ENCODE measurements at regions not wholly inside any gene's neighbourhood (a gene's known extent, or its start where the extent isn't known, plus 50 kb on each side); places are given as distances from the start of the nearest gene placed in this dataset.

DNA sequence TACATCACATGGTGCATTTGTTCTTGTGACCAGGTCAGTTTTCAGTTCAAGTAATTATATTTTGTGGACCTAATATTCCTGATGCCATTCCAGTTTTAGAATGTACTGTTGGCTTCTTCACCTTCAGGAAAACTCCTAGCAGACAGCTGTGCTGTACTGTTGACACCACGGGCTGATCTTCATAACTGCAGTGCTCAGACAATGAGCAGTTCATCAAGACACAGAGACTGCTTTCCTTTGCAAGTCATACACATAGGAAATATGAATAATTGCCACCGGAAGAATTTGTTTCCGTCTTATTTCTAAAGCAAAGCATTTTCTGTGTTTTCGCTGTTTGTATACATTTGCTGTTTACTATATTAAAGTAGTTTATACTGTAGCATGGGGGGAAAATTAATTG, 89.8 kb downstream of the C6orf118 start:
- TF ChIP-seq, protein P1, sequence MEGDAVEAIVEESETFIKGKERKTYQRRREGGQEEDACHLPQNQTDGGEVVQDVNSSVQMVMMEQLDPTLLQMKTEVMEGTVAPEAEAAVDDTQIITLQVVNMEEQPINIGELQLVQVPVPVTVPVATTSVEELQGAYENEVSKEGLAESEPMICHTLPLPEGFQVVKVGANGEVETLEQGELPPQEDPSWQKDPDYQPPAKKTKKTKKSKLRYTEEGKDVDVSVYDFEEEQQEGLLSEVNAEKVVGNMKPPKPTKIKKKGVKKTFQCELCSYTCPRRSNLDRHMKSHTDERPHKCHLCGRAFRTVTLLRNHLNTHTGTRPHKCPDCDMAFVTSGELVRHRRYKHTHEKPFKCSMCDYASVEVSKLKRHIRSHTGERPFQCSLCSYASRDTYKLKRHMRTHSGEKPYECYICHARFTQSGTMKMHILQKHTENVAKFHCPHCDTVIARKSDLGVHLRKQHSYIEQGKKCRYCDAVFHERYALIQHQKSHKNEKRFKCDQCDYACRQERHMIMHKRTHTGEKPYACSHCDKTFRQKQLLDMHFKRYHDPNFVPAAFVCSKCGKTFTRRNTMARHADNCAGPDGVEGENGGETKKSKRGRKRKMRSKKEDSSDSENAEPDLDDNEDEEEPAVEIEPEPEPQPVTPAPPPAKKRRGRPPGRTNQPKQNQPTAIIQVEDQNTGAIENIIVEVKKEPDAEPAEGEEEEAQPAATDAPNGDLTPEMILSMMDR (IDR thresholded peaks at IDR 0.05; ENCODE audit: control insufficient read depth, insufficient read depth, low read depth, low read length, missing control alignments) = no peak
- no peak for DNase-seq (ENCODE audit: low read depth)
- H3K4me3 ChIP-seq (ENCODE audit: control insufficient read depth, low read depth, low read length) = no peak overlapping the region

DNA sequence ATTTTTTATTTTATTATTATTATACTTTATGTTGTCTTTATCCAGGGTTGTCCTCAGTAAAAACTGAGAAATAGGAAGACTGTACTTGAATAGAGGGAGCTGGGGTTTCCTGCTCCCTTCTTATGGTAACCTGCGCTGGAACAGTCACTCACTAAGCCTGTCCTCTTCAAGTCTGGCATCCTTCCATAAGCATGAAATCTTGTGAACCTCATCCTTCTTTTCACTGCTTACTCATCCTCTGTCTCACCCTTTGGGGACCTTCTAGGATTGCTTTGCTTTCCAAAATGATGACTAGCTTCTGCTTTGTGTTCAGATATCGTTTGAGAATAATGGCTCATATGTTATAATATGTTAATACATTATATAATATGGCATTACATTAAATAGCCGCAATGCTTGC, 90.6 kb downstream of the C6orf118 start:
- H3K4me3 ChIP-seq (ENCODE audit: control insufficient read depth, low read depth, low read length) = no peak overlapping the region
- DNase-seq (ENCODE audit: low read depth) = peak; percentile 37
- TF ChIP-seq, protein P1 (IDR thresholded peaks at IDR 0.05; ENCODE audit: control insufficient read depth, insufficient read depth, low read depth, low read length, missing control alignments) = no peak

DNA sequence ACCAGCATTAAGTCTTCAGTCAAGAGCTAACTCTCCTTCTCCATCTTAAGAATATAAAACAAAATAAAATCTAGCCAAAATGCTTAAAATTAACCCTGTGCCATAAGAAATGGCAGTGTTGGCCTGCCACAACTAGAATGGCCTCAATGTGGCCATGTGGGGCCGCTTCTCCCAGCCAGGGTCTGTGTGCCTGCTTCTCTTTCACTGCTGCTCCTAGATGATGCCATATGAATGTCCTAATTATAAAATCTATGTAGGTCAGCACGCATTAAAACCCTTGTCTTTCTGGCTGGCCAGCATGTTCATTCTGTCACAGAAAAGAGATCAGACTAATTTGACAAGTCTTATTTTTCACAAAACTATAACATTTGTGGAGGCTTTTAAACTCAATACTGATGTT, 102.6 kb downstream of the C6orf118 start:
- DNase-seq (ENCODE audit: low read depth) = no peak
- H3K4me3 ChIP-seq (ENCODE audit: control insufficient read depth, low read depth, low read length) = no peak overlapping the region
- TF ChIP-seq, protein P1 (IDR thresholded peaks at IDR 0.05; ENCODE audit: control insufficient read depth, insufficient read depth, low read depth, low read length, missing control alignments) = no peak

DNA sequence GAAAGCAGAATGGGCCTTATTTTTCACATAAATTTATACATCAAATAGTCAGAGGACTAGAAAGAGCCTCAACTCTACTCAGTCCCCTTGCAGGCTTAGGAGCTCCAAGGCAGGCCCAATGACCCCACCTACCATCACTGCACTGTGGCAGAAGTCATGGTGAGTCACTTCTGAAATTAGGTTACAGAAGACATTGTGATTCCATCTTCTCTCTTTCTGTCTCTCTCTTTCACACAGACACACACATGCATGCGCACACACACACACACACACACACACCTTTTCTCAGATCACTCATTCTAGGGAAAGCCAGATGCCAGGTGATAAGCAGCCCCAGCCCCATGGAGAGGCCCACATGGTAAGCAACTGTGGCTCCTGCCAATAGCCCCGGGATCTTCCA, 103.8 kb downstream of the C6orf118 start:
- no peak for DNase-seq (ENCODE audit: low read depth)
- H3K4me3 ChIP-seq (ENCODE audit: control insufficient read depth, low read depth, low read length) = no peak overlapping the region
- TF ChIP-seq, protein P1 (IDR thresholded peaks at IDR 0.05; ENCODE audit: control insufficient read depth, insufficient read depth, low read depth, low read length, missing control alignments) = no peak

DNA sequence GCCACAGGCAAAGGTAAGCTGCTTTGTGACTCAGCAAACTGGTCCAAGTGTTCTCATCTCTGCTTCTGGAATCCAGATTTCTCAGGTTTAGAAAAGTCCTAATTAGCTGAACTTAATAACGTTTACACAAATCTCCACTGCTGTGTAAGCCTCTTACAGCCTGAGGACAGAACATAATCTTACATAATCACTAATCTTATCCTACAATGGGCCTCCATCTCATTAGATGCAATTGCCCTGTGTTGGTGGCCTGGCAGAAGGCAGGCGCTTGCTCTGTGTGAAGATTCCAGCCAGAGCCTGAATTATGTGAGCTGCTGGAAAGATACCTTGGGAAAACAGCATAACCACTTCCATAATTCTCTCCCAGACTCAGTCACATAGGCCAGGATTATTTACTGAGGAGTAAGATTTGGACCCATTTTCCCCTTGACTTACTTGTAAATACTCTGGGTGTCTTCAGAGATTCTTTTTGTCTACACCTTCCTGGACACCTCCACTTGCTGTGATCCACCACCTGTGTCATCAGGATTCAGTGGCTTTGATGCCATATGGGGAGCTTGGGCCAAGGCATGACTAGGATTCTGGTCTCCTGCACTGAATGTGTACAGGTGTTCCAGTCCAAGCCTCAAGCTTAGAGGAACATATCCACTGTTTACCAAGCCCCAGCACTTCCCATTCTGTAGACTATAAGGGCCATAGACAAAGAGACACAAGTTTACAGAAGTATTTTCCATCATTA, 104.4 kb downstream of the C6orf118 start:
- TF ChIP-seq, protein P1 (IDR thresholded peaks at IDR 0.05; ENCODE audit: control insufficient read depth, insufficient read depth, low read depth, low read length, missing control alignments) = no peak
- DNase-seq (ENCODE audit: low read depth) = no peak
- no peak overlapping the region for H3K4me3 ChIP-seq (ENCODE audit: control insufficient read depth, low read depth, low read length)

DNA sequence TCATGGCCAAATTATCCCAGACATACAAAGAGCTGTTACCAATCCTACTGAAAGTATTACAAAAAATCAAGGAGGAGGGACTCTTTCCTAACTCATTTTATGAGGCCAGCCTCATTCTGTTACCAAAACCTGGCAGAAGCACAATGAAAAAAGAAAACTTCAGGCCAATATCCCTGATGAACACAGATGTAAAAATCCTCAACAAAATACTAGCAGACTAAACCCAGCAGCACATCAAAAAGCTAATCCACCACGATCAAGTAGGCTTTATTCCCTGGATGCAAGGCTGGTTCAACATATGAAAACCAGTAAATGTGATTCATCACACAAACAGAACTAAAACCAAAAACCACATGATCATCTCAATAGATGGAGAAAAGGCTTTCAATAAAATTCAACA, 109.2 kb downstream of the C6orf118 start:
- H3K4me3 ChIP-seq (ENCODE audit: control insufficient read depth, low read depth, low read length) = no peak overlapping the region
- DNase-seq (ENCODE audit: low read depth) = peak; percentile 24
- TF ChIP-seq, protein P1 (IDR thresholded peaks at IDR 0.05; ENCODE audit: control insufficient read depth, insufficient read depth, low read depth, low read length, missing control alignments) = no peak

Data from AG09309 (cell line).